ENCODE measurements at regions not wholly inside any gene's neighbourhood (a gene's known extent, or its start where the extent isn't known, plus 50 kb on each side); places are given as distances from the start of the nearest gene placed in this dataset.
A peak's percentile ranks its signal among the peaks of the same experiment; 100 is the strongest.

GRCh38 chr12:63302941-63303536 is 152.0 kb upstream of the AVPR1A start:
- no peak for TF ChIP-seq CTCF (IDR thresholded peaks at IDR 0.05)
- peak overlapping the region; percentile 86 for H3K27ac Mint-ChIP-seq (ENCODE audit: unreplicated experiment)
- no peak overlapping the region for H3K4me3 Mint-ChIP-seq (ENCODE audit: unreplicated experiment)
- H3K4me1 Mint-ChIP-seq (ENCODE audit: low read depth), result peaks cover 63% of the 10 kb centered on the region
- DNase-seq (ENCODE audit: low spot score), result no peak
- no peaks in the 10 kb centered on the region for H3K36me3 Mint-ChIP-seq (ENCODE audit: low read depth)
- no peaks in the 10 kb centered on the region for H3K9me3 Mint-ChIP-seq (ENCODE audit: low read depth)
- H3K27me3 Mint-ChIP-seq (ENCODE audit: low read depth), result no peaks in the 10 kb centered on the region

GRCh38 chr12:63302269-63302940 is 151.4 kb upstream of the AVPR1A start:
- no peak overlapping the region for H3K4me3 Mint-ChIP-seq (ENCODE audit: unreplicated experiment)
- no peak for TF ChIP-seq CTCF (IDR thresholded peaks at IDR 0.05)
- no peaks in the 10 kb centered on the region for H3K9me3 Mint-ChIP-seq (ENCODE audit: low read depth)
- no peaks in the 10 kb centered on the region for H3K36me3 Mint-ChIP-seq (ENCODE audit: low read depth)
- peaks cover 60% of the 10 kb centered on the region for H3K4me1 Mint-ChIP-seq (ENCODE audit: low read depth)
- H3K27ac Mint-ChIP-seq (ENCODE audit: unreplicated experiment), result peak overlapping the region; percentile 86
- DNase-seq (ENCODE audit: low spot score), result no peak
- H3K27me3 Mint-ChIP-seq (ENCODE audit: low read depth), result no peaks in the 10 kb centered on the region

- Mint-ChIP-seq H3K36me3 (ENCODE audit: low read depth) (no peaks in the 10 kb centered on the region), H3K27me3 (ENCODE audit: low read depth) (no peaks in the 10 kb centered on the region), H3K27ac (ENCODE audit: unreplicated experiment) (peak overlapping the region; percentile 53), H3K4me3 (ENCODE audit: unreplicated experiment) (no peak overlapping the region), H3K4me1 (ENCODE audit: low read depth) (peaks cover 52% of the 10 kb centered on the region), H3K9me3 (ENCODE audit: low read depth) (no peaks in the 10 kb centered on the region)
- TF ChIP-seq CTCF (IDR thresholded peaks at IDR 0.05), result no peak
- DNase-seq (ENCODE audit: low spot score), result no peak
Observed at GRCh38 chr12:63301311-63301710, 150.3 kb upstream of the AVPR1A start.

GRCh38 chr12:63298386-63298930 is 147.5 kb upstream of the AVPR1A start:
- DNase-seq (ENCODE audit: low spot score), result no peak
- Mint-ChIP-seq H3K27ac (ENCODE audit: unreplicated experiment) (no peak overlapping the region), H3K4me3 (ENCODE audit: unreplicated experiment) (no peak overlapping the region), H3K27me3 (ENCODE audit: low read depth) (no peaks in the 10 kb centered on the region), H3K36me3 (ENCODE audit: low read depth) (no peaks in the 10 kb centered on the region), H3K9me3 (ENCODE audit: low read depth) (no peaks in the 10 kb centered on the region), H3K4me1 (ENCODE audit: low read depth) (peaks cover 55% of the 10 kb centered on the region)
- TF ChIP-seq CTCF (IDR thresholded peaks at IDR 0.05), result no peak

- no peak overlapping the region for H3K4me3 Mint-ChIP-seq (ENCODE audit: unreplicated experiment)
- H3K4me1 Mint-ChIP-seq (ENCODE audit: low read depth), result peaks cover 51% of the 10 kb centered on the region
- no peak for DNase-seq (ENCODE audit: low spot score)
- H3K27ac Mint-ChIP-seq (ENCODE audit: unreplicated experiment), result peak overlapping the region; percentile 93
- H3K36me3 Mint-ChIP-seq (ENCODE audit: low read depth), result no peaks in the 10 kb centered on the region
- TF ChIP-seq CTCF (IDR thresholded peaks at IDR 0.05), result no peak
- H3K9me3 Mint-ChIP-seq (ENCODE audit: low read depth), result peaks cover under 1% of the 10 kb centered on the region
- no peaks in the 10 kb centered on the region for H3K27me3 Mint-ChIP-seq (ENCODE audit: low read depth)
Observed at GRCh38 chr12:63294327-63294632, 143.3 kb upstream of the AVPR1A start.
